Peyer's patch (tissue), 4 donors: ENCODE measurements at regions not wholly inside any gene's neighbourhood (a gene's known extent, or its start where the extent isn't known, plus 50 kb on each side); places are given as distances from the start of the nearest gene placed in this dataset.

Source experiments
- POLR2A ChIP-seq, 2 donors: fragments of 450-650 bp; IDR thresholded peaks; one replicate each; pipeline ENCODE4 v1.5.1; 2017; ENCODE audit warnings: antibody characterized with exemption in 2 of 2, mild to moderate bottlenecking in 2 of 2, moderate library complexity in 2 of 2
- TF ChIP-seq, protein P1 (sequence below), 6 experiments: fragments of 450-650 bp in 4 of 6; fragments of 200-600 bp in 2 of 6; sonication (generic) in 1 of 6; IDR thresholded peaks; one replicate each; pipeline ENCODE4 v1.5.1; 2017 to 2019; ENCODE audit warnings: antibody characterized with exemption in 6 of 6, mild to moderate bottlenecking in 3 of 6, moderate library complexity in 1 of 6

DNA sequence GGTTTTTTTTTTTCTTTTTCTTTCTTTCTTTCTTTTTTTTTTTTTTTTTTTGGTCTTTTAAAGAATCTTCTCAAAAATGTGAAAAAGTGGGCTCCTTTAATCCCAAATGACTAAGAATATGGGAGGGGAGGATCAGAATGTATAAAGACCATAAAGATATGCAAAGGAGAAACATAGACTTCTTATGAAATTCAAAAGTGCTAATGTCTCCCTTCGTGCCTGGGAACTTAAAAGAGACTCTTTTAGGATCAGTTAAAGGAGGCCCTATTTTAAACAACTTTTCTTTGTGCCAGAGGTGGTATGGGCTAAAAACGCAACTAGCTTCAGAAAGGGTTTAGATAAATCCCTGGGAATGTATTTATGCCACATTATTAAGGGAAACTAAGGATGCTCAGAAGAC is 54.2 kb upstream of the KAZN start:
- TF ChIP-seq POLR2A (IDR thresholded peaks at IDR 0.05): no peak
- TF ChIP-seq, protein P1, sequence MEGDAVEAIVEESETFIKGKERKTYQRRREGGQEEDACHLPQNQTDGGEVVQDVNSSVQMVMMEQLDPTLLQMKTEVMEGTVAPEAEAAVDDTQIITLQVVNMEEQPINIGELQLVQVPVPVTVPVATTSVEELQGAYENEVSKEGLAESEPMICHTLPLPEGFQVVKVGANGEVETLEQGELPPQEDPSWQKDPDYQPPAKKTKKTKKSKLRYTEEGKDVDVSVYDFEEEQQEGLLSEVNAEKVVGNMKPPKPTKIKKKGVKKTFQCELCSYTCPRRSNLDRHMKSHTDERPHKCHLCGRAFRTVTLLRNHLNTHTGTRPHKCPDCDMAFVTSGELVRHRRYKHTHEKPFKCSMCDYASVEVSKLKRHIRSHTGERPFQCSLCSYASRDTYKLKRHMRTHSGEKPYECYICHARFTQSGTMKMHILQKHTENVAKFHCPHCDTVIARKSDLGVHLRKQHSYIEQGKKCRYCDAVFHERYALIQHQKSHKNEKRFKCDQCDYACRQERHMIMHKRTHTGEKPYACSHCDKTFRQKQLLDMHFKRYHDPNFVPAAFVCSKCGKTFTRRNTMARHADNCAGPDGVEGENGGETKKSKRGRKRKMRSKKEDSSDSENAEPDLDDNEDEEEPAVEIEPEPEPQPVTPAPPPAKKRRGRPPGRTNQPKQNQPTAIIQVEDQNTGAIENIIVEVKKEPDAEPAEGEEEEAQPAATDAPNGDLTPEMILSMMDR (IDR thresholded peaks at IDR 0.05): no peak
